Neural progenitor cell (in vitro differentiated cells): ENCODE measurements at regions not wholly inside any gene's neighbourhood (a gene's known extent, or its start where the extent isn't known, plus 50 kb on each side); places are given as distances from the start of the nearest gene placed in this dataset.

Source experiments
- DNase-seq: peaks from one replicate; pipeline ENCODE4 v3.0.0-alpha.2; 2016; ENCODE audit warnings: low spot score
- H2AFZ ChIP-seq: fragments of 200-600 bp; sonication (generic); replicated peaks from 2 replicates; pipeline ENCODE4 v1.6.1; 2016; ENCODE audit warnings: antibody characterized with exemption
- H3F3A ChIP-seq: fragments of 200-600 bp; sonication (generic); 2 replicates; pipeline ENCODE4 v1.6.1; 2016; ENCODE audit warnings: antibody characterized with exemption, low read depth
- H3K27ac ChIP-seq: fragments of 200-600 bp; sonication (generic); 2 replicates; pipeline ENCODE4 v1.5.1; 2016; ENCODE audit warnings: mild to moderate bottlenecking
- H3K27me3 ChIP-seq: fragments of 200-600 bp; sonication (generic); 2 replicates; pipeline ENCODE4 v1.6.1; 2016; ENCODE audit warnings: mild to moderate bottlenecking, moderate library complexity
- H3K36me3 ChIP-seq: fragments of 200-600 bp; sonication (generic); 2 replicates; pipeline ENCODE4 v1.5.1; 2016
- H3K4me1 ChIP-seq: fragments of 200-600 bp; sonication (generic); 2 replicates; pipeline ENCODE4 v1.6.1; 2016; ENCODE audit warnings: mixed run types
- H3K4me2 ChIP-seq: fragments of 200-600 bp; sonication (generic); 2 replicates; pipeline ENCODE4 v1.6.1; 2016
- H3K4me3 ChIP-seq: fragments of 200-600 bp; sonication (generic); 2 replicates; pipeline ENCODE4 v1.5.1; 2016
- H3K79me2 ChIP-seq: fragments of 200-600 bp; sonication (generic); 2 replicates; pipeline ENCODE4 v1.6.1; 2016; ENCODE audit warnings: low read depth
- H3K9ac ChIP-seq: fragments of 200-600 bp; sonication (generic); 2 replicates; pipeline ENCODE4 v1.6.1; 2016
- H3K9me3 ChIP-seq: fragments of 200-600 bp; sonication (generic); 2 replicates; pipeline ENCODE4 v1.5.1; 2016; ENCODE audit warnings: low read depth
- H4K20me1 ChIP-seq: fragments of 200-600 bp; sonication (generic); 2 replicates; pipeline ENCODE4 v1.6.1; 2016; ENCODE audit warnings: low read depth
- H3K27ac Mint-ChIP-seq: 3 replicates; pipeline ENCODE4 v1.8.0; 2021; ENCODE audit warnings: mixed read lengths
- H3K27me3 Mint-ChIP-seq: 2 replicates; pipeline ENCODE4 v1.8.0; 2022; ENCODE audit warnings: low read depth, mild to moderate bottlenecking, inconsistent platforms, moderate library complexity, mixed read lengths; ENCODE audit not compliant: insufficient read depth
- H3K36me3 Mint-ChIP-seq: 3 replicates; pipeline ENCODE4 v1.8.0; 2021; ENCODE audit warnings: mixed read lengths
- H3K4me1 Mint-ChIP-seq: 3 replicates; pipeline ENCODE4 v1.8.0; 2021; ENCODE audit warnings: mixed read lengths
- H3K4me3 Mint-ChIP-seq: 3 replicates; pipeline ENCODE4 v1.8.0; 2021; ENCODE audit warnings: mild to moderate bottlenecking, moderate library complexity, mixed read lengths
- H3K9me3 Mint-ChIP-seq: 3 replicates; pipeline ENCODE4 v1.8.0; 2020; ENCODE audit warnings: mixed read lengths
- EZH2 ChIP-seq: fragments of 200-600 bp; sonication (generic); IDR thresholded peaks from 2 replicates; pipeline ENCODE4 v1.6.1; 2017; ENCODE audit warnings: antibody characterized with exemption, mild to moderate bottlenecking, moderate library complexity
- EZH2phosphoT487 ChIP-seq: fragments of 200-600 bp; sonication (generic); IDR thresholded peaks from 2 replicates; pipeline ENCODE4 v1.6.1; 2017; ENCODE audit warnings: antibody characterized with exemption
- TF ChIP-seq, protein P1 (sequence below): fragments of 200-600 bp; sonication (generic); IDR thresholded peaks from 2 replicates; pipeline ENCODE4 v1.5.1; 2017; ENCODE audit warnings: antibody characterized with exemption, mild to moderate bottlenecking

DNA sequence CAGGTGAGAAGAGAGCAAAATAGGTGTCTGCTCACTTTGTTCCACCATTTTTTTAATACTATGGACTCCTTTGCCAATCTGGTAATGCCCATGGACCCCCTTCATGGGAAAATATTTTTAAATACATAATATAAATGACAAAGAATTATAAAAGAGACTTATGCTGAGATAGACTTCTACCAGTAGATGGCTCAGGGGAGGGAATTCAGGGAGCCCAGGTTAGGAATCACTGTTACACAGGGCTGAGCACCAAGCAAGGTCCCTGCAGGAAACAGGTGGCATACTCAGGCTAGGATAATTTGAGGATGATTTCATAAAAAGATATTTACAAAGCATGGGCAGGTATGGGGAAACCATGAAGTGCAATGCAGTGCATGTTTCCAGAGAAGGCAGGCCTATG is 525.9 kb downstream of the FGF9 start:
- H3K4me3 ChIP-seq = no peak overlapping the region
- H3K36me3 ChIP-seq = no peaks in the 10 kb centered on the region
- no peak overlapping the region for H3K27ac ChIP-seq
- no peak overlapping the region for H2AFZ ChIP-seq
- H3K4me3 Mint-ChIP-seq = no peak overlapping the region
- no peaks in the 10 kb centered on the region for H3K27me3 Mint-ChIP-seq
- H3K4me2 ChIP-seq = no peak overlapping the region
- H3K27ac Mint-ChIP-seq = no peak overlapping the region
- DNase-seq = no peak
- H3K9ac ChIP-seq = no peak overlapping the region
- no peaks in the 10 kb centered on the region for H3K9me3 ChIP-seq
- H3K4me1 Mint-ChIP-seq = peaks cover 18% of the 10 kb centered on the region
- no peaks in the 10 kb centered on the region for H4K20me1 ChIP-seq
- no peaks in the 10 kb centered on the region for H3K27me3 ChIP-seq
- no peaks in the 10 kb centered on the region for H3F3A ChIP-seq
- no peaks in the 10 kb centered on the region for H3K79me2 ChIP-seq
- H3K9me3 Mint-ChIP-seq = no peaks in the 10 kb centered on the region
- no peaks in the 10 kb centered on the region for H3K36me3 Mint-ChIP-seq
- TF ChIP-seq EZH2phosphoT487 (no peak), EZH2 (no peak)
- TF ChIP-seq, protein P1, sequence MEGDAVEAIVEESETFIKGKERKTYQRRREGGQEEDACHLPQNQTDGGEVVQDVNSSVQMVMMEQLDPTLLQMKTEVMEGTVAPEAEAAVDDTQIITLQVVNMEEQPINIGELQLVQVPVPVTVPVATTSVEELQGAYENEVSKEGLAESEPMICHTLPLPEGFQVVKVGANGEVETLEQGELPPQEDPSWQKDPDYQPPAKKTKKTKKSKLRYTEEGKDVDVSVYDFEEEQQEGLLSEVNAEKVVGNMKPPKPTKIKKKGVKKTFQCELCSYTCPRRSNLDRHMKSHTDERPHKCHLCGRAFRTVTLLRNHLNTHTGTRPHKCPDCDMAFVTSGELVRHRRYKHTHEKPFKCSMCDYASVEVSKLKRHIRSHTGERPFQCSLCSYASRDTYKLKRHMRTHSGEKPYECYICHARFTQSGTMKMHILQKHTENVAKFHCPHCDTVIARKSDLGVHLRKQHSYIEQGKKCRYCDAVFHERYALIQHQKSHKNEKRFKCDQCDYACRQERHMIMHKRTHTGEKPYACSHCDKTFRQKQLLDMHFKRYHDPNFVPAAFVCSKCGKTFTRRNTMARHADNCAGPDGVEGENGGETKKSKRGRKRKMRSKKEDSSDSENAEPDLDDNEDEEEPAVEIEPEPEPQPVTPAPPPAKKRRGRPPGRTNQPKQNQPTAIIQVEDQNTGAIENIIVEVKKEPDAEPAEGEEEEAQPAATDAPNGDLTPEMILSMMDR = no peak
- H3K4me1 ChIP-seq = peaks cover 20% of the 10 kb centered on the region

DNA sequence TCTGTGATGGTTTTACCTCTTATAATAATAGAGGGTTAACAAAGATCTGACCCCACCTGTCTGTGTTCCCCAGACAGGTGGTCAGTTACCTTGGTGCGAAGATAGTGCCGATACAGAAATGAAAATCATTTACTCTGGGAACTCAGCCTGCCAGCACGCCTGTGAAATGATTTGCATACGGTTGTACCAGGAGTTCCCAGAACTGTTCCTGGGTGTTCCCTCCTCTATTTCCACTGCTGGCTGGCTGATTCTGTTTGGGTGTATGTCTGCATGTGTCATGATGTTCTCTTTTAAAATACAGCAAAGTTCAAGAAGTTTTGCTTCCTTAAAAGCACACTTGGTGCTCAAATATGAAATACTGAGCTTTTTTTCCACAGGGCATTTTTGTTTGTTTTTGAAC is 527.1 kb downstream of the FGF9 start:
- Histone ChIP-seq H3K27me3 (no peaks in the 10 kb centered on the region), H3K9ac (no peak overlapping the region), H3K9me3 (no peaks in the 10 kb centered on the region), H3K36me3 (no peaks in the 10 kb centered on the region), H2AFZ (no peak overlapping the region), H3K27ac (no peak overlapping the region), H3F3A (no peaks in the 10 kb centered on the region), H3K4me1 (peaks cover 20% of the 10 kb centered on the region), H4K20me1 (no peaks in the 10 kb centered on the region), H3K4me3 (no peak overlapping the region), H3K79me2 (no peaks in the 10 kb centered on the region), H3K4me2 (no peak overlapping the region)
- H3K4me1 Mint-ChIP-seq = peaks cover 18% of the 10 kb centered on the region
- no peak for DNase-seq
- no peaks in the 10 kb centered on the region for H3K36me3 Mint-ChIP-seq
- TF ChIP-seq EZH2phosphoT487 = no peak
- no peak for TF ChIP-seq EZH2
- TF ChIP-seq, protein P1 = no peak
- H3K27ac Mint-ChIP-seq = no peak overlapping the region
- no peak overlapping the region for H3K4me3 Mint-ChIP-seq
- no peaks in the 10 kb centered on the region for H3K27me3 Mint-ChIP-seq
- H3K9me3 Mint-ChIP-seq = no peaks in the 10 kb centered on the region

DNA sequence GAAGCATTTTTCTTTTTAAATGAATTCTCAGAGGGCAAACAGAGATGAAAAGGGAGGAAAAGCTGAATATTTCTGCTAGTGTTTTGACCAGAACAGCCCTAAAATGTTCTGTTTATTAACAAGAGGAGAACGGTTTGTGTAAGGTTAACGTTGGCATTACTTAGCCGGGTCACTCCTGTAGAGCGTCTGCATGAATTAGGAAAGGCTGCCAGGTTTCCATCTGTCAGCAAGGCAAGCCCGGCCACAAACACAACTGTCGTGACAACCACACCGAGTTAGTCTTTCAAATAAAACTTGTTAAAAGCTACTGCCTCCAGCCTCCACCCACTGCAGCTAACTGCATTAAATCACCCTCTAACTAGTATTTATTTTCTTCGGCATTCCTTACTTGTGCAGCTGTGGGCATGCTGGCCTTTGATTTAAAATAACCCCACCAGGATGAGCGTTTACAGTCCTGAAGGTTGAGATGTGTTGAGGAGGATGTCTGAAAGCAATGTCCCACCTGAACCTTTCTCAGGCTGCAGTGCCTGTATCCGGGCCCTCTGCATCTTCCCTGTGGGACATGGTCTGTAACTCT is 527.9 kb downstream of the FGF9 start:
- Mint-ChIP-seq H3K4me1 (peaks cover 18% of the 10 kb centered on the region), H3K4me3 (no peak overlapping the region), H3K36me3 (no peaks in the 10 kb centered on the region), H3K9me3 (no peaks in the 10 kb centered on the region), H3K27me3 (no peaks in the 10 kb centered on the region), H3K27ac (no peak overlapping the region)
- H3K4me3 ChIP-seq = no peak overlapping the region
- no peak for DNase-seq
- no peak overlapping the region for H3K4me2 ChIP-seq
- no peaks in the 10 kb centered on the region for H3K79me2 ChIP-seq
- no peak overlapping the region for H3K9ac ChIP-seq
- peaks cover 20% of the 10 kb centered on the region for H3K4me1 ChIP-seq
- no peak overlapping the region for H2AFZ ChIP-seq
- TF ChIP-seq EZH2 = no peak
- TF ChIP-seq EZH2phosphoT487 = no peak
- TF ChIP-seq, protein P1 = no peak
- H3K9me3 ChIP-seq = no peaks in the 10 kb centered on the region
- H3K36me3 ChIP-seq = no peaks in the 10 kb centered on the region
- no peak overlapping the region for H3K27ac ChIP-seq
- H3F3A ChIP-seq = no peaks in the 10 kb centered on the region
- no peaks in the 10 kb centered on the region for H3K27me3 ChIP-seq
- H4K20me1 ChIP-seq = no peaks in the 10 kb centered on the region
